ENCODE measurements at regions not wholly inside any gene's neighbourhood (a gene's known extent, or its start where the extent isn't known, plus 50 kb on each side); places are given as distances from the start of the nearest gene placed in this dataset.

DNA sequence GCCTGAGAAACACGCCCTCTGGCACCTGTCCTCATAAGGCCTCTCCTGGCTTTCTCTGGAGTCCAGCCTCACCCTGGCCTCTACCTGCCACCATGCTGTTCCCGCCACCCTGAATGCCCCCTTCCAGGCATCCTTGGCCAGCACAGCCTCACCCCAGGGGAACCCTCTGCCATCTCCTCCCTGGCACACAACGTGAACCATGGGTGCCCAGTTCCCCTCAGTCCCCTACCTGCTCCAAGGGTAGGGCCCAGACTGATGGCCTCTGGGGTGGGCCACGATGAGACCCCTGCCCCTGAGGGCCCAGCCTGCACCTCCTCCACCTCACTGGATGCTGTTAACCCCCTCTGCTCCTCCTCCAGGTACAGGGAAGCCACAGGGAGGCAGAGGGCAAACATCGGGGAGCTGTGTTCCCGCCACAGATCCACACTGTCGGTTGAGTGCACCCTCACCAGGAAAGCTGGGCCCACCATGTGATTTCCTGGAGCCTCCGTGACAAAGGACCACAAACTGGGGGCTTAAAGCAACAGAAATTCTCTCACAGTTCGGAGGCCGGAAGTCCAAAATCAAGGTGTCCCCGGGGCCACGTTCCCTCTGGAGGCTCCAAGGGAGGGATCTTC lies 169.6 kb downstream of the BRD1 start:
- TF ChIP-seq, protein P1, sequence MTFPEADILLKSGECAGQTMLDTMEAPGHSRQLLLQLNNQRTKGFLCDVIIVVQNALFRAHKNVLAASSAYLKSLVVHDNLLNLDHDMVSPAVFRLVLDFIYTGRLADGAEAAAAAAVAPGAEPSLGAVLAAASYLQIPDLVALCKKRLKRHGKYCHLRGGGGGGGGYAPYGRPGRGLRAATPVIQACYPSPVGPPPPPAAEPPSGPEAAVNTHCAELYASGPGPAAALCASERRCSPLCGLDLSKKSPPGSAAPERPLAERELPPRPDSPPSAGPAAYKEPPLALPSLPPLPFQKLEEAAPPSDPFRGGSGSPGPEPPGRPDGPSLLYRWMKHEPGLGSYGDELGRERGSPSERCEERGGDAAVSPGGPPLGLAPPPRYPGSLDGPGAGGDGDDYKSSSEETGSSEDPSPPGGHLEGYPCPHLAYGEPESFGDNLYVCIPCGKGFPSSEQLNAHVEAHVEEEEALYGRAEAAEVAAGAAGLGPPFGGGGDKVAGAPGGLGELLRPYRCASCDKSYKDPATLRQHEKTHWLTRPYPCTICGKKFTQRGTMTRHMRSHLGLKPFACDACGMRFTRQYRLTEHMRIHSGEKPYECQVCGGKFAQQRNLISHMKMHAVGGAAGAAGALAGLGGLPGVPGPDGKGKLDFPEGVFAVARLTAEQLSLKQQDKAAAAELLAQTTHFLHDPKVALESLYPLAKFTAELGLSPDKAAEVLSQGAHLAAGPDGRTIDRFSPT (tag by site-specific recombination; IDR thresholded peaks at IDR 0.05): no peak
- TF ChIP-seq, protein P2, sequence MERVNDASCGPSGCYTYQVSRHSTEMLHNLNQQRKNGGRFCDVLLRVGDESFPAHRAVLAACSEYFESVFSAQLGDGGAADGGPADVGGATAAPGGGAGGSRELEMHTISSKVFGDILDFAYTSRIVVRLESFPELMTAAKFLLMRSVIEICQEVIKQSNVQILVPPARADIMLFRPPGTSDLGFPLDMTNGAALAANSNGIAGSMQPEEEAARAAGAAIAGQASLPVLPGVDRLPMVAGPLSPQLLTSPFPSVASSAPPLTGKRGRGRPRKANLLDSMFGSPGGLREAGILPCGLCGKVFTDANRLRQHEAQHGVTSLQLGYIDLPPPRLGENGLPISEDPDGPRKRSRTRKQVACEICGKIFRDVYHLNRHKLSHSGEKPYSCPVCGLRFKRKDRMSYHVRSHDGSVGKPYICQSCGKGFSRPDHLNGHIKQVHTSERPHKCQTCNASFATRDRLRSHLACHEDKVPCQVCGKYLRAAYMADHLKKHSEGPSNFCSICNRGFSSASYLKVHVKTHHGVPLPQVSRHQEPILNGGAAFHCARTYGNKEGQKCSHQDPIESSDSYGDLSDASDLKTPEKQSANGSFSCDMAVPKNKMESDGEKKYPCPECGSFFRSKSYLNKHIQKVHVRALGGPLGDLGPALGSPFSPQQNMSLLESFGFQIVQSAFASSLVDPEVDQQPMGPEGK (tag by site-specific recombination; IDR thresholded peaks at IDR 0.05): no peak
